ENCODE measurements at regions not wholly inside any gene's neighbourhood (a gene's known extent, or its start where the extent isn't known, plus 50 kb on each side); places are given as distances from the start of the nearest gene placed in this dataset.

GRCh38 chr2:186431306-186431705 lies 54.8 kb upstream of the ZC3H15 start:
- TF ChIP-seq CTCF (IDR thresholded peaks at IDR 0.05) (no peak), POLR2A (IDR thresholded peaks at IDR 0.05) (no peak)
